HG03135 (cell line): ENCODE measurements at regions not wholly inside any gene's neighbourhood (a gene's known extent, or its start where the extent isn't known, plus 50 kb on each side); places are given as distances from the start of the nearest gene placed in this dataset.
"Not testable (repeated sequence)": the region's sequence is repeated elsewhere in the genome, so short reads cannot be mapped to it uniquely, and the experiment has no call there.

Source experiments
- ATAC-seq: cut with Tn5 transposase; IDR thresholded peaks from one replicate; pipeline ENCODE4 v1.9.1; 2021; ENCODE audit warnings: mild to moderate bottlenecking, moderate library complexity; ENCODE audit not compliant: unreplicated experiment

DNA sequence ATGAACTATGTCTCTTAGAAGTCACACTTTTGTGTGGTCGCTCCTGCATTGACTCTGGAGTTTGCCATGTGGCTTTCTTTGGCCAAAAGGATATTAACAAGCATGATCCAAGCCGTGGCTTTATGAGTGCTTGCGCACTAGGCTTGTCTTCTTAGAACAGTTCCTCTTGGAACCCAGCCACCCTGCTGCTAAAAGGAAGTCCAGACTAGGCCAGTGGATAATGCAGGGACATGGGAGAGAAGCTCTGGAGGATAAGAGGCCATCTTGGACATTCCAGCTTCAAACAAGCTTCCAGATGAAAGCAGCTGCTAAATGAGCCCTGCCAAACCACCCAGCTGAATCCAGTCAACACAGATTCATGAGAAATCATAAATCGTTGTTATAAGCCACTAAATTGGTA, 346.4 kb downstream of the CDC5L start:
- no peak for ATAC-seq

DNA sequence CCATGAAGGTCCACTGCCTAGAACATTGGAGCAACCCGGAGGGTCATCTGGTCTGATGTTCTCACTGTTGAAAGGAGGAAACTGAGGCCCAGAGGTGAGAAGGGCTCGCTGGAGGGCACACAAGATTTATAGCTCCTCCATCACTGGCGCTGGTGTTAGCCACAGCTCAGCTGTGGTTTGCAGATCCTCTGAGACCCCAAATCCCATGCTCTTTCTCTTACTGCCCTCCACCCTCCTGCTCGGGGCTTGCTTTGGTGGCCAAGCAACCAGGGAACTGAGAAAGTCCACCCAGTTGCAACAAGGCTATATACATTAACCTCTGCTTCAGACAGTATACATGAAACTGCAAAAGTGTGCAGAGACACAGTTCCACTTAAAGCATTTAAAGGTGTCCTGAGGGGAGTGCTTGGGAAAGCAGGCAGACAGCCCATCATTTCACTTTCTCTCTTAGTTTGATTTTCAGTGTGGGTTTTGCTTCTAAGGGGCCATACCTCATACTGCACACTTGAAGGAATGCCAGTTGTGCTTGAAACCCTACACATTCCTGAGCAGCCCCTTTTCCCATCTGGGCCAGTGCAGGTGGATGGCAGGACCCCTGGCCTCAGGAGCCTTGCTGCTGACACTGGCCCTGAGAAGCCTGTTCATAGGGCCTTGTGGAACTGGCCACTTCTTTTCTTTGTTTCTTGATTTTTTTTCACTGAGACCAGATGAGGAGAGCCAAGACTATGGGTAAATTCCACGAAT, 347.6 kb downstream of the CDC5L start:
- ATAC-seq, result peak; percentile 31

- ATAC-seq, result peak; percentile 49
Measured at GRCh38 chr6:44735630-44735963, 348.1 kb downstream of the CDC5L start.

- no peak for ATAC-seq
Measured at GRCh38 chr6:44737341-44737740, 349.8 kb downstream of the CDC5L start.

- ATAC-seq, result no peak
Measured at GRCh38 chr6:44737829-44738528, 350.5 kb downstream of the CDC5L start.

GRCh38 chr6:44738601-44739146, 351.2 kb downstream of the CDC5L start:
- ATAC-seq, result no peak

DNA sequence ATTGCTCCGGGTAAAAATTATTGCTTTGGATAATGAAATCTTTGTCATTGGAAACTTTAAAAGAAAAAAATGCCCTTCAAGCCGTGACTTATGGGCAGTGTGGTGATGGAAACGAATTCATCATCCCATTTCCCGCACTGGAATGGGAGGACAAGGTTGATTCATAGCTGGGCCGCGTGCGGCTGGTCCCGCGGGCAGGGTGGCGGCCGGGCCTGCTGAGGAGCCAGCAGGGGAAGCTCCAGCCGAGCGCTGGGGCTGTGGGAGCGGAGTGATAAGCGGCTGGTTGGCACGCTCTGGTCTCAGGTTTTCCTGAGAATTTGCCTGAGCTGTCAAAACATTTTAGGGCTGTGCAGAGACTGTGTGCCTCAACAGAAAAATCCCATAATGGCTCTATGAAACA, 351.7 kb downstream of the CDC5L start:
- no peak for ATAC-seq

GRCh38 chr6:44740566-44741120, 353.1 kb downstream of the CDC5L start:
- ATAC-seq, result no peak

GRCh38 chr6:44742201-44742600, 354.7 kb downstream of the CDC5L start:
- no peak for ATAC-seq

- no peak for ATAC-seq
Measured at GRCh38 chr6:44742828-44743372, 355.4 kb downstream of the CDC5L start.

DNA sequence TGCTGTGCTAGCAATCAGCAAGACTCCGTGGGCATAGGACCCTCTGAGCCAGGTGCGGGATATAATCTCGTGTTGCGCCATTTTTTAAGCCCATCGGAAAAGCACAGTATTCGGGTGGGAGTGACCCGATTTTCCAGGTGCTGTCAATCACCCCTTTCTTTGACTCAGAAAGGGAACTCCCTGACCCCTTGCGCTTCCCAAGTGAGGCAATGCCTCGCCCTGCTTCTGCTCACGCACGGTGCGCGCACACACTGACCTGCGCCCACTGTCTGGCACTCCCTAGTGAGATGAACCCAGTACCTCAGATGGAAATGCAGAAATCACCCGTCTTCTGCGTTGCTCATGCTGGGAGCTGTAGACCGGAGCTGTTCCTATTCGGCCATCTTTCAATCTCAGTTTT, 372.6 kb downstream of the CDC5L start:
- not testable (repeated sequence) for ATAC-seq

DNA sequence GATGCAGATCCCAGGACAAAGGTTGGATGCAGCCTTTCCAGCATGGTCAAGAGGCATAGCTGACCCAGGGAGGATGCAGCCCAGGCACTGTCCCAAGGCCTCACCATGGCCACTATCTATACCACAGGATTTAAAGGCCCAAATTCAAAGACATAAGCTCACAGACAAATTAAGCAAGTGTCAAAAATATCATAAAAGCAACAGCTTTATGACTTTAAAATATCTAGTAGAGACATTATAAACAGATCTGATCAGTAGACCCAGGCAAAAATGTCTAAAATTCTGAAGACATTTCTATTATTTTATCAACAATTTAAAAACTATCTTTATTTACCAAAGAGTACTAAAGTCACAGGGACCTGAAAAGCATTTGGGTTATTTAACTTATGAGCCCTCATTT, 373.5 kb downstream of the CDC5L start:
- ATAC-seq, result no peak

GRCh38 chr6:44762496-44762895, 375.0 kb downstream of the CDC5L start:
- ATAC-seq, result no peak

- ATAC-seq, result no peak
Measured at GRCh38 chr6:44771647-44772415, 384.3 kb downstream of the CDC5L start.

GRCh38 chr6:44772838-44773237, 385.3 kb downstream of the CDC5L start:
- ATAC-seq, result no peak

- no peak for ATAC-seq
Measured at GRCh38 chr6:44775121-44775520, 387.6 kb downstream of the CDC5L start.

DNA sequence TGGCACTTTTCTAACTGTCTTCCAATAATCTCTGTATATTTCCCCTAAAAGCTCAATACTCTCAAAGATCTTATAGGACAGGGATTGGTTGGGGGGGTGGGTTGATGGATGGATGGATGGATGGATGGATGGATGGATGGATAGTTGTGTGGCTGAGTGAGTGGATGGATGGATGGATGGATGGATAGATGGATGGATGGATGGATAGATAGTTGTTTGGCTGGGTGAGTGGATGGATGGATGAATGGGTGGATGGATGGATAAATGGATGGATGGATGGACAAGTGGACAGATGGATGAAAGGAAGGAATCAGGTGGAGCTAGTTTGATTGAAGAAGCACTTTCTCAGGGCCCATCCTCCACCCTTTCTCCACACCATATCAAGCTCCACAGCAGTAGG, 388.8 kb downstream of the CDC5L start:
- ATAC-seq, result no peak

- no peak for ATAC-seq
Measured at GRCh38 chr6:44778513-44778912, 391.0 kb downstream of the CDC5L start.
